Activated T-cell treated with anti-CD3 and anti-CD28 coated beads for 1 hour (primary cell): ENCODE measurements at regions not wholly inside any gene's neighbourhood (a gene's known extent, or its start where the extent isn't known, plus 50 kb on each side); places are given as distances from the start of the nearest gene placed in this dataset.

Source experiments
- DNase-seq: peaks from one replicate; pipeline ENCODE4 v3.0.0-alpha.2; 2020; ENCODE audit warnings: low read depth

DNA sequence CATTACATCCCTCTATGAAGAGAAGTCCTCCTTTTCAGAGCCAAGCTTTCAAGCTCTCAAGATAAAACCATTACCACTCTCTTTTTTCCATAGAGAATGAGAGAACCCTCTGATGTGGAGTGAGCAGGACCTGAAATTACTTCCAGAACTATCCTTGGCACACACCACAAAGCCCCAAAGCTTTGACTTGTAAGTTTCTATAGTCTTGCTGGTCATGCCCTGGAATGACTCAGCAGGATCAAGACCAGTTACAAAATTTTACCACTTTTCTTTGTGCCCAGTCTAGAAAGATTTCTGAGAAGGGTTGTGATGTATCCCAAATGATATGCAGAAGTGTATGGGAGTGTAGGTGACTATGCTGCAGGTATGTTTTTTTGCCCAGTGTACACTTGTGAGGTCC, 760.6 kb downstream of the TLE1 start:
- DNase-seq, result no peak

- DNase-seq, result no peak
Observed at GRCh38 chr9:80926611-80927010, 762.7 kb downstream of the TLE1 start.

DNA sequence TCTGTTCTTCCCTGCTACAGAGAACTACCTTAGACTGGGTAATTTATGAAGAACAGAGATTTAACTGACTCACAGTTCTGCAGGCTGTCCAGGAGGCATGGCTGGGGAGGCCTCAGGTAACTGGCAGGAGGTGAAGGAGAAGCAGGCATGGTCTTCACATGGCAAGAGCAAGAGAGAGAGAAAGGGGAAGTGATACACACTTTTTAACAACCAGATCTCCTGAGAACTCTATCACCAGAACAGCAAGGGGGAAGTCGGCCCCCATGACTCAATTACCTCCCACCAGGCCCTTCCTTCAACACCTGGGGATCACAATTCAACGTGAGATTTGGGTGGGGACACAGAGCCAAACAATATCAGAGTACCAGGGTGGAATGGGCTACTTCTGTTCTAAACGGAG, 766.8 kb downstream of the TLE1 start:
- no peak for DNase-seq

DNA sequence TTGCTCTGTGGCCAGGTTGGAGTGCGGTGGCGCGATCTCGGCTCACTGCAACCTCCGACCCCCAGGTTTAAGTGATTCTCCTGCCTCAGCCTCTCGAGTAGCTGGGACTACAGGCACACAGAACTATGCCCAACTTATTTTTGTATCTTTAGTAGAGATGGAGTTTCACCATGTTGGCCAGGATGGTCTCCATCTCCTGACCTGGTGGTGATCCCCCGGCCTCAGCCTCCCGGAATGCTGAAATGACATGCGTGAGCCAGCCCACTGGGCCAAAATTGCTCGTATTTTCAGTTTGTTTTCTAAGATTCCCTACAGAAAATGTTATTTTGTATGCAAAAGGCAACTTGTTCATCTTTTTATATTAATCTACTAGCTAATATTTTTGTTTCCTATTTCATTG, 782.6 kb downstream of the TLE1 start:
- no peak for DNase-seq

DNA sequence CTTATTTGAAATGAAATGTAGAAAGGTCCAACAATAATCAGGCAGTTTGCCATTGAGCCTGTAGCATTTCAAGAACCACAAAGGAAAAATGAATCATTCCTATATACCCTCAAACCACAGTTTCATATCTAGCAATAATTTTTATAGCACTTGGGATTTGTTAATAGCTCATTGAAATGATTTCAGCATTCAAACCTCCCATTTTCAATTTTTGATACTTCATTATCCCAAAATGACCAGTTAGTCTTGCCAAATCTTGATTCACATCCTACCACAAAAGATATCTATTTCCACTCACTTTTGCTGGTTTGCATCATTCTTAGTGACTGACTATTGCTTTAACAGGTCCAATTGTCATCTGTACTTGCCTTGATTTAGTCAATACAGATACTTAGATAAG, 790.1 kb downstream of the TLE1 start:
- no peak for DNase-seq

- no peak for DNase-seq
Observed at GRCh38 chr9:80893190-80893589, 796.2 kb downstream of the TLE1 start.

GRCh38 chr9:80892703-80893102, 796.6 kb downstream of the TLE1 start:
- no peak for DNase-seq

DNA sequence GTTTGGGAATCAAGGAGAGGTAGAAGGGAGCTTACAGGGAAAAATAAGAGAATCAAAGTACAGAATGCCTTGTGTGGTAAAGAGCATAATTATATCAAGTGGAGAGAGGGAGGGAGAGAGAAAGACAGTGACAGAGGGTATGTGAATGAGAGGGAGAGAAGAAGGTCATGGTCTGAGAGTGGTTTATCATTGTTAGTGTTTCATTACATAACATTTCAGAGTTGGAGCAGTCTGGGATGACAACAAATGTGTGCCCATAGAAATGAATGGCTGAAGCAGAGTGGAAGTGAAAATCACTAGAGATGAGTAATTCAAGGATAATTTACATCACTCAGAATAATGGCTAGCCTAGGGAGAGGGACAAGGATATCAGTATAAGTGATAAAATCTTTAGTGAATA, 799.2 kb downstream of the TLE1 start:
- no peak for DNase-seq

- DNase-seq, result no peak
Observed at GRCh38 chr9:80885894-80886293, 803.5 kb downstream of the TLE1 start.

- no peak for DNase-seq
Observed at GRCh38 chr9:80883826-80884579, 805.3 kb downstream of the TLE1 start.

DNA sequence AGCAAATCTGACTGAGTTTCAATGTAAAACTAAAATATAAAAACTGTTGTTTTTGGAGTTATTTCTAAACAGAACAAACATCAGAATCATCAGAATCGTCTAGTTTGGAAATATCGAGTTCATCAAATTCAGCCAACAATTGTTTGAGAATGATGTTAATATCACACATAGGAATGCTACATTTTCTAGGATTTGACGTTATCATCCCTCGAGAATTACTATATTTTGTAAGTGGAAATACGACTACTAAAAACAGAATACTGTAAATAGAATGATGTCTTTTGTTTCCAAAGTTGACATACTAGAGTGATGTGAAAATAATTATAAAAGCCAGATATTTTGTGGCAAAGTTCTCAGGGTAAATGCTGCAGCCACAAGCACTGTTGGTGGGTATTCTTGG, 805.9 kb downstream of the TLE1 start:
- DNase-seq, result no peak

GRCh38 chr9:80881940-80882339, 807.4 kb downstream of the TLE1 start:
- no peak for DNase-seq

- DNase-seq, result no peak
Observed at GRCh38 chr9:80881320-80881719, 808.0 kb downstream of the TLE1 start.

DNA sequence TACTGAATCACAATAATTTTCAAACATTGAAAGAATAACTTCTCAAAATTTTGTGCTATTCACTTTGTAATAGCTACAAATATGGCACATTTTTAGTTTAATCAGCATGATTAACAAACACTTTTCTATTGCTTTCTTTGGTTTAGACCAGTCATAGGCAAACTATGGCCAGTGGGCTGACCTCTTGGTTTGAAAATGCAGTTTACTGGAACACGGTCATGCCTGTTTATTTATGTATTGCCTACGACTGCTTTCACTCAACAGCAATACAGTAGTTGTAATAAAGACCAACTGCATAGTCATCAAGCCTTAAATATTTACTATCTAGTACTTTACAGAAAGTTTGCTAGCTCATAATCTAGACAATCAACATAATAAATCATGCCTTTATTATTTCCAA, 810.8 kb downstream of the TLE1 start:
- no peak for DNase-seq

DNA sequence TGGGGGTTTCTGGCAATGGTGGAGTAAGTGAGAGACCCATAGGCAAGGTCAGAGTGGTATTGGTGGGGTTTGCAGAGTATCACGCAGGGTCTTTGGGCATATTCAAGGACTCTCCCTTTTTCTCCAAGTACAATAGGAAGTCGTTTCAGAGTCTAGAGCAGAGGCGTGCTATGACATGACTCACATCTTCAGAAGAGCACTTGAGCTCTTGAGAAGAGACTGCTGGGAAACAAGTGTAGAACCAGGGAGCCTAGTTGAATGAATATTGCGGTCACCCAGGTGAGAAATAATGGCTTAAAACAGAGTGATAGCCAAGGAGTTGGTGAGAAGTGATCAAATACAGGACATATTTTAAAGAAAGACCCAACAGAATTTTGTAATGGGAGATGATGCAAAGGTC, 813.4 kb downstream of the TLE1 start:
- DNase-seq, result no peak

GRCh38 chr9:80874276-80874675, 815.1 kb downstream of the TLE1 start:
- DNase-seq, result no peak

DNA sequence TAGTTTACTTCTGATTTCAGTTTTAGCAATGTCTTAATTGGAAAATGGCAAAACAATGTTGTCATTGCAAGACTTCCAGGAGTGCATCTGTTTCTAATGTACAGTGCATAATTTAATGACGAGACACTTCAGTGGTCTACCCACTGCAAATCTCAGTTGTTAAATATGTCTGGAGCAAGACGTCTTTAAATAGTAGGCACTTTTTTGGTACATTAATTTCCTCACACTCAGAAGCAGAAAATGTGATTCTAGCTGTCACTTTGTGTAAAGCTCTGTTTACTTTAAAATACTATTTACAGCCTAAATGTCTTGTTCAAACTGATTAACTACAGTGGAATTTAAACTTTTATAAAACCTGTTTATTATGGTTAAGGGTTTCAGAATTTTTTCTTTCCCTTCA, 815.5 kb downstream of the TLE1 start:
- DNase-seq, result no peak

- no peak for DNase-seq
Observed at GRCh38 chr9:80871596-80871995, 817.8 kb downstream of the TLE1 start.

DNA sequence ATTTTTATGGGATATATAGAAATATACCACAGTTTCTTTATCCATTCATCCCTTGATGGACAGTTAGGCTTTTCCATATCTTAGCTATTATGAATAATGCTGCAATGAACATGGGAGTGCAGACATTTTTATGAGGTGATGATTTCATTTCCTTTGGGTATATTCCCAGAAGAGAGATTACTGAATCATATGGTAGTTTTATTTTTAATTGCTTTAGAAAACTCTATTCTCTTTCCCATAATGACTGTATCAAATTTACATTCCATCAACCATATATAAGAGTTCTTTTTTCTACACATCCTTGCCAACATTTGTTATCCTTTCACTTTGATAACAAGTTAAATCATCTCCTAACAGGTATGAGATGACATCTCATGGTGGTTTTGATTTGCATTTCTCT, 821.6 kb downstream of the TLE1 start:
- DNase-seq, result no peak

DNA sequence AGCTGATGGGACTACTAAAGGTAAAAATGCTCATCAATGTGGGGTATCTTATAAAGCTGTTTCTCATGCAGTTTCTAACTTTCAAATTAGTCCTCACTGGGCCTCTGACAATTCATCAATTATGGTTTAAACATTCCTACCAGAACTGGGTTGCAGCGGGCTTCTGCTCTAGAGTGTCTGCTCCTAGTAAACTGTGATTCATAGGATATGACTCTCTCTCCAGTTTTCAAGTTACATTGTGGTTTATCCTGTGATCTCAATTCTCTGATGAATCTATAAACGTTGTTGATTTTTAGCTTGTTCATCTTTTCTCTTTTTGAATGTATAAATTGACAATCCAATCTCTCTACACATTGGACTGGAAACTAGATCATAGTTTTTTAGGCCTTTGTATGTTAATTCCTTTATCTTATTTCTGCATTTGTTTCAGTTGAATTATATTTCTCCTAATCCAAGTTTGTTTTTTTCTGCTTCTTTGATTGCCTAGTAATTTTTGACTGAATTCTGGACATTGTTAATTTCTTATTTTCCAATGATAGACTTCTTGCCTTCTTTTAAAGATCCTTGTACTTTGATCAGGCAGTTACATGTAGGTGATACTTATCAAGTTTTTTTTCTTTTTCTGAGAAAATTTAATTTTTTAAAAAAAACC, 822.6 kb downstream of the TLE1 start:
- no peak for DNase-seq

DNA sequence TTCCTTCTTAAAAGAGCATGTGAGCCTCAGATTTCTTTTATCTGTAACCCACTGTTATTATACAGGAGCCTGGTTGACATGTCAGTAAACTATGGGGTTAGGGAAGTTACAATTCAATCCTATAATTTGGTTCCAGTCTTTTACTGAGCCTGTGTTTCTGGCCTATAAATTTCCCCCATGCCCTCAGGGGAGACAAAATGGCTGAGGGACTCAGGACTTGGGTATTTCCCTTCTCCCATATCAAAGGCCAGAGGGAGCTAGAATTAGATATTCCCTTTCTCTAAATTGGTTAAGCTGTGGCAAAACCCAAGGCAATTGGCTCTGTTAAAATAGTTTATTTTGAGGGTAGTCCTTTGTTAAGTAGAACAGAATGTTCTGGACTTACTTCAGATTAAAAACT, 823.2 kb downstream of the TLE1 start:
- no peak for DNase-seq

GRCh38 chr9:80843028-80843427, 846.3 kb downstream of the TLE1 start:
- DNase-seq, result no peak

GRCh38 chr9:80842389-80842788, 847.0 kb downstream of the TLE1 start:
- DNase-seq, result no peak

DNA sequence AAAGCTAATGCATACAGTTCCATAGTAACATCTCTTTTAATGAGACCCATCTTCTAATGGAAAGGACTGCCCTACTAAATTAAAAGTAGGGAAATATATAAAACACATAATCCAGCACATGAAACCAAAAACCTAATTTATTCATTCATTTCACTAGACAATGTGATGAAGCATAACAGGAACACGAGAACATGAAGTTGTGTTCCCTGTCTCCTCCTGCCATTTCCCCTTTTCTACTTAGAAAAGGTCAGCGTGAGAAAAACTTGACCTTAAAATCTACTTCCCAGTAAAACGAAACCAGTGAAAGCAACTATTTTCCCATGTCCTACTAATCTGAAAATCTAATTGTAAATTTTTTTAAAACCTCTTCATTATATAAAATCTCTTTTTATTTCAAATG, 847.5 kb downstream of the TLE1 start:
- no peak for DNase-seq
